ENCODE measurements at regions not wholly inside any gene's neighbourhood (a gene's known extent, or its start where the extent isn't known, plus 50 kb on each side); places are given as distances from the start of the nearest gene placed in this dataset.
A peak's percentile ranks its signal among the peaks of the same experiment; 100 is the strongest.

DNA sequence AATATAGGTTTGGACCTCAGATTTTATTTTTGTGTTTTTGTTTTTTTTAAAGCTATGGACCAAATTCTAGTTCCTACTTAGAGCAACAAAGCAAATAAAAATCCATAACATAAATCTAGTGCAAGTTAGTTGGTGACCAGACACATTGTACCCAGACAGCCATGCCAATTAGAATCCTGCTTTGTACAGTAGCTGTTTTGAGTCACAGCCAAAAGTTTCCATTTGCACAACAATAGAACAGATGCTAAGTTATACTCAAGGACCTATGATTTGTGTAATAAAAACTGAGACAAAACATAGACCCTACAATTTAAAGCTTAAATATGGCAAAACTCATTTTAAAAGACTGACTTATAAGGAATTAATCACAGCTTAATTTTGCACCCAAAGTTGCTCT is 513.1 kb upstream of the CBLB start (continued):
- TF ChIP-seq, protein P1, sequence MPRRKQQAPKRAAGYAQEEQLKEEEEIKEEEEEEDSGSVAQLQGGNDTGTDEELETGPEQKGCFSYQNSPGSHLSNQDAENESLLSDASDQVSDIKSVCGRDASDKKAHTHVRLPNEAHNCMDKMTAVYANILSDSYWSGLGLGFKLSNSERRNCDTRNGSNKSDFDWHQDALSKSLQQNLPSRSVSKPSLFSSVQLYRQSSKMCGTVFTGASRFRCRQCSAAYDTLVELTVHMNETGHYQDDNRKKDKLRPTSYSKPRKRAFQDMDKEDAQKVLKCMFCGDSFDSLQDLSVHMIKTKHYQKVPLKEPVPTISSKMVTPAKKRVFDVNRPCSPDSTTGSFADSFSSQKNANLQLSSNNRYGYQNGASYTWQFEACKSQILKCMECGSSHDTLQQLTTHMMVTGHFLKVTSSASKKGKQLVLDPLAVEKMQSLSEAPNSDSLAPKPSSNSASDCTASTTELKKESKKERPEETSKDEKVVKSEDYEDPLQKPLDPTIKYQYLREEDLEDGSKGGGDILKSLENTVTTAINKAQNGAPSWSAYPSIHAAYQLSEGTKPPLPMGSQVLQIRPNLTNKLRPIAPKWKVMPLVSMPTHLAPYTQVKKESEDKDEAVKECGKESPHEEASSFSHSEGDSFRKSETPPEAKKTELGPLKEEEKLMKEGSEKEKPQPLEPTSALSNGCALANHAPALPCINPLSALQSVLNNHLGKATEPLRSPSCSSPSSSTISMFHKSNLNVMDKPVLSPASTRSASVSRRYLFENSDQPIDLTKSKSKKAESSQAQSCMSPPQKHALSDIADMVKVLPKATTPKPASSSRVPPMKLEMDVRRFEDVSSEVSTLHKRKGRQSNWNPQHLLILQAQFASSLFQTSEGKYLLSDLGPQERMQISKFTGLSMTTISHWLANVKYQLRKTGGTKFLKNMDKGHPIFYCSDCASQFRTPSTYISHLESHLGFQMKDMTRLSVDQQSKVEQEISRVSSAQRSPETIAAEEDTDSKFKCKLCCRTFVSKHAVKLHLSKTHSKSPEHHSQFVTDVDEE (CRISPR knock-in tag; IDR thresholded peaks at IDR 0.05), result no peak
- no peak for TF ChIP-seq ZNF565 (CRISPR knock-in tag; conservative IDR thresholded peaks at IDR 0.05; ENCODE audit: low read depth)
- TF ChIP-seq, protein P2, sequence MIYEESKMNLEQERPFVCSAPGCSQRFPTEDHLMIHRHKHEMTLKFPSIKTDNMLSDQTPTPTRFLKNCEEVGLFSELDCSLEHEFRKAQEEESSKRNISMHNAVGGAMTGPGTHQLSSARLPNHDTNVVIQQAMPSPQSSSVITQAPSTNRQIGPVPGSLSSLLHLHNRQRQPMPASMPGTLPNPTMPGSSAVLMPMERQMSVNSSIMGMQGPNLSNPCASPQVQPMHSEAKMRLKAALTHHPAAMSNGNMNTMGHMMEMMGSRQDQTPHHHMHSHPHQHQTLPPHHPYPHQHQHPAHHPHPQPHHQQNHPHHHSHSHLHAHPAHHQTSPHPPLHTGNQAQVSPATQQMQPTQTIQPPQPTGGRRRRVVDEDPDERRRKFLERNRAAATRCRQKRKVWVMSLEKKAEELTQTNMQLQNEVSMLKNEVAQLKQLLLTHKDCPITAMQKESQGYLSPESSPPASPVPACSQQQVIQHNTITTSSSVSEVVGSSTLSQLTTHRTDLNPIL (CRISPR knock-in tag; IDR thresholded peaks at IDR 0.05; ENCODE audit: low read depth), result no peak

DNA sequence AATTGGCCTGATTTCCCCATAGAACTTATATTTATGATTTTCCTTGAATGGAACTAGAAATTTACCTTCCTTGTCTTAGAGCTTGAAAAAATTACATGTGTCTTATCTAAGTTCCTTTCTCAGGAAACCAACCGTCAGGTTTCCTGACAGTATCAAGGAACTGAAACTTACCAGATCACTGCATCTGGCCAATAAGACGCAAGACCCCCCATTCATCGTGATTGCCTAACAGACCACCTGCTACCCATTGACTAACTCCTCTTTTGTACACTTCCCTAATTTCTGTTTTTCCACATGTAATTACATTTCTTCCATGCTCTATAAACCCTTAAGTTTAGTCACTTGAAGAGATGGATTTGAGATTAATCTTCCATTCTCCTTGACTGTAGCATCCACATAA is 517.2 kb upstream of the CBLB start:
- no peak for ATAC-seq
- TF ChIP-seq, protein P3, sequence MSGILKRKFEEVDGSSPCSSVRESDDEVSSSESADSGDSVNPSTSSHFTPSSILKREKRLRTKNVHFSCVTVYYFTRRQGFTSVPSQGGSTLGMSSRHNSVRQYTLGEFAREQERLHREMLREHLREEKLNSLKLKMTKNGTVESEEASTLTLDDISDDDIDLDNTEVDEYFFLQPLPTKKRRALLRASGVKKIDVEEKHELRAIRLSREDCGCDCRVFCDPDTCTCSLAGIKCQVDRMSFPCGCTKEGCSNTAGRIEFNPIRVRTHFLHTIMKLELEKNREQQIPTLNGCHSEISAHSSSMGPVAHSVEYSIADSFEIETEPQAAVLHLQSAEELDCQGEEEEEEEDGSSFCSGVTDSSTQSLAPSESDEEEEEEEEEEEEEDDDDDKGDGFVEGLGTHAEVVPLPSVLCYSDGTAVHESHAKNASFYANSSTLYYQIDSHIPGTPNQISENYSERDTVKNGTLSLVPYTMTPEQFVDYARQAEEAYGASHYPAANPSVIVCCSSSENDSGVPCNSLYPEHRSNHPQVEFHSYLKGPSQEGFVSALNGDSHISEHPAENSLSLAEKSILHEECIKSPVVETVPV (CRISPR knock-in tag; IDR thresholded peaks at IDR 0.05), result no peak
- TF ChIP-seq GLIS3 (CRISPR knock-in tag; IDR thresholded peaks at IDR 0.05) (no peak), ISL1 (CRISPR knock-in tag; IDR thresholded peaks at IDR 0.05) (no peak), OSR1 (CRISPR knock-in tag; IDR thresholded peaks at IDR 0.05) (no peak), TCF4 (CRISPR knock-in tag; IDR thresholded peaks at IDR 0.05; ENCODE audit: borderline replicate concordance) (no peak), ESRRG (CRISPR knock-in tag; IDR thresholded peaks at IDR 0.05) (no peak), ARNTL (CRISPR knock-in tag; IDR thresholded peaks at IDR 0.05; ENCODE audit: borderline replicate concordance, low read depth) (no peak), PPARA (CRISPR knock-in tag; IDR thresholded peaks at IDR 0.05; ENCODE audit: borderline replicate concordance) (no peak), ZFP3 (CRISPR knock-in tag; IDR thresholded peaks at IDR 0.05) (no peak), CSDC2 (CRISPR knock-in tag; IDR thresholded peaks at IDR 0.05) (no peak), BACH2 (CRISPR knock-in tag; IDR thresholded peaks at IDR 0.05; ENCODE audit: borderline replicate concordance) (no peak), ZFP30 (CRISPR knock-in tag; IDR thresholded peaks at IDR 0.05) (no peak), ZC3H10 (CRISPR knock-in tag; IDR thresholded peaks at IDR 0.05) (no peak), TOX (CRISPR knock-in tag; IDR thresholded peaks at IDR 0.05; ENCODE audit: borderline replicate concordance) (no peak), SNAI2 (CRISPR knock-in tag; IDR thresholded peaks at IDR 0.05) (no peak), ZNF8 (CRISPR knock-in tag; IDR thresholded peaks at IDR 0.05) (no peak)
- TF ChIP-seq, protein P4, sequence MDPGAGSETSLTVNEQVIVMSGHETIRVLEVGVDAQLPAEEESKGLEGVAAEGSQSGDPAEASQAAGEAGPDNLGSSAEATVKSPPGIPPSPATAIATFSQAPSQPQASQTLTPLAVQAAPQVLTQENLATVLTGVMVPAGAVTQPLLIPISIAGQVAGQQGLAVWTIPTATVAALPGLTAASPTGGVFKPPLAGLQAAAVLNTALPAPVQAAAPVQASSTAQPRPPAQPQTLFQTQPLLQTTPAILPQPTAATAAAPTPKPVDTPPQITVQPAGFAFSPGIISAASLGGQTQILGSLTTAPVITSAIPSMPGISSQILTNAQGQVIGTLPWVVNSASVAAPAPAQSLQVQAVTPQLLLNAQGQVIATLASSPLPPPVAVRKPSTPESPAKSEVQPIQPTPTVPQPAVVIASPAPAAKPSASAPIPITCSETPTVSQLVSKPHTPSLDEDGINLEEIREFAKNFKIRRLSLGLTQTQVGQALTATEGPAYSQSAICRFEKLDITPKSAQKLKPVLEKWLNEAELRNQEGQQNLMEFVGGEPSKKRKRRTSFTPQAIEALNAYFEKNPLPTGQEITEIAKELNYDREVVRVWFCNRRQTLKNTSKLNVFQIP (CRISPR knock-in tag; IDR thresholded peaks at IDR 0.05; ENCODE audit: borderline replicate concordance, low read depth), result no peak
- TF ChIP-seq, protein P2 (CRISPR knock-in tag; IDR thresholded peaks at IDR 0.05; ENCODE audit: low read depth), result no peak
- TF ChIP-seq, protein P5, sequence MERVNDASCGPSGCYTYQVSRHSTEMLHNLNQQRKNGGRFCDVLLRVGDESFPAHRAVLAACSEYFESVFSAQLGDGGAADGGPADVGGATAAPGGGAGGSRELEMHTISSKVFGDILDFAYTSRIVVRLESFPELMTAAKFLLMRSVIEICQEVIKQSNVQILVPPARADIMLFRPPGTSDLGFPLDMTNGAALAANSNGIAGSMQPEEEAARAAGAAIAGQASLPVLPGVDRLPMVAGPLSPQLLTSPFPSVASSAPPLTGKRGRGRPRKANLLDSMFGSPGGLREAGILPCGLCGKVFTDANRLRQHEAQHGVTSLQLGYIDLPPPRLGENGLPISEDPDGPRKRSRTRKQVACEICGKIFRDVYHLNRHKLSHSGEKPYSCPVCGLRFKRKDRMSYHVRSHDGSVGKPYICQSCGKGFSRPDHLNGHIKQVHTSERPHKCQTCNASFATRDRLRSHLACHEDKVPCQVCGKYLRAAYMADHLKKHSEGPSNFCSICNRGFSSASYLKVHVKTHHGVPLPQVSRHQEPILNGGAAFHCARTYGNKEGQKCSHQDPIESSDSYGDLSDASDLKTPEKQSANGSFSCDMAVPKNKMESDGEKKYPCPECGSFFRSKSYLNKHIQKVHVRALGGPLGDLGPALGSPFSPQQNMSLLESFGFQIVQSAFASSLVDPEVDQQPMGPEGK (CRISPR knock-in tag; IDR thresholded peaks at IDR 0.05; ENCODE audit: borderline replicate concordance), result no peak

DNA sequence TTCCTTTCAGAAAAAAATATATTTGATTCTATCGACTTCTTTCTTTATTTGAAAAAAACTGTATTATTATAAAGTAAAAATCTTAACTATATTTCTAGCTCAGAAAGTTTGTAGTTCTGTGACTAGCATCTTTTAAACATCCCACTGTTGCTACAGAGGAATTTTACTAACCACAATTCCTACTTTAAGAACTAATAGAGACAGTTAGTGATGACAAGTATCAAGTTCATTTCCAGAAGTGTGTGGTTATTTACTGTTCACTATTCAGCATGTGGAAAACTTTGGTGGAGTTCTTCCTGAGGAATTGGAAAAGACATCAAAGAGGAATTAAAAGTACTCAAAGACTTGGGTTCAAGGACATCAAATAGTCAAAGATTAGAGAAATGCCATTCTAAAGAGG is 524.1 kb upstream of the CBLB start:
- ATAC-seq, result peak; percentile 60; the same call in 1 of the 3 replicates
- TF ChIP-seq GLIS3 (CRISPR knock-in tag; IDR thresholded peaks at IDR 0.05) (no peak), TOX (CRISPR knock-in tag; IDR thresholded peaks at IDR 0.05; ENCODE audit: borderline replicate concordance) (no peak), RARB (CRISPR knock-in tag; IDR thresholded peaks at IDR 0.05) (no peak), OSR1 (CRISPR knock-in tag; IDR thresholded peaks at IDR 0.05) (no peak), ZC3H10 (CRISPR knock-in tag; IDR thresholded peaks at IDR 0.05) (no peak), SNAI2 (CRISPR knock-in tag; IDR thresholded peaks at IDR 0.05) (no peak), ESRRG (CRISPR knock-in tag; IDR thresholded peaks at IDR 0.05) (no peak), ISL1 (CRISPR knock-in tag; IDR thresholded peaks at IDR 0.05) (no peak), ZNF8 (CRISPR knock-in tag; IDR thresholded peaks at IDR 0.05) (no peak)
- TF ChIP-seq, protein P2 (CRISPR knock-in tag; IDR thresholded peaks at IDR 0.05; ENCODE audit: low read depth), result no peak
- TF ChIP-seq, protein P1 (CRISPR knock-in tag; IDR thresholded peaks at IDR 0.05), result no peak

Measured in SK-N-SH treated with all-trans-retinoic acid at 6 μM for 48 hours (cell line).